H1 (cell line): ENCODE measurements at regions not wholly inside any gene's neighbourhood (a gene's known extent, or its start where the extent isn't known, plus 50 kb on each side); places are given as distances from the start of the nearest gene placed in this dataset.
A peak's percentile ranks its signal among the peaks of the same experiment; 100 is the strongest.
"Not testable (repeated sequence)": the region's sequence is repeated elsewhere in the genome, so short reads cannot be mapped to it uniquely, and the experiment has no call there.

Experiments used
- CTCF ChIA-PET: fragments of 300-600 bp; sonication (Branson Sonifier 250); formaldehyde crosslinking; loops from one replicate; lab custom pipeline; 2021; ENCODE audit not compliant: partially characterized antibody; lab: Charles Lee
- POLR2A ChIA-PET: fragments of 300-600 bp; sonication (Branson Sonifier 250); formaldehyde crosslinking; loops from one replicate; lab custom pipeline; 2021; ENCODE audit warnings: inconsistent platforms; ENCODE audit not compliant: partially characterized antibody; lab: Charles Lee
- DNase-seq, 2 experiments: peaks; one replicate each; pipeline versions ENCODE4 v3.0.0 to v3.0.0-alpha.2; 2010 to 2022; ENCODE audit warnings: low spot score in 2 of 2, low read depth in 1 of 2, mixed read lengths in 1 of 2
- FAIRE-seq: peaks from 2 replicates; lab custom pipeline; 2011; peaks lifted over from hg19 to GRCh38; lab: Jason Lieb, UNC
- H2AFZ ChIP-seq: 2 replicates; pipeline ENCODE4 v1.8.1; 2012; ENCODE audit warnings: low read length, inconsistent platforms
- H2AK5ac ChIP-seq: 2 replicates; pipeline ENCODE4 v1.6.1; 2013; ENCODE audit warnings: low read depth, low read length
- H2BK120ac ChIP-seq: replicated peaks from 2 replicates; pipeline ENCODE3; 2013; ENCODE audit warnings: low read depth, low read length, inconsistent platforms
- H2BK12ac ChIP-seq: 2 replicates; pipeline ENCODE4 v1.6.1; 2013; ENCODE audit warnings: low read depth, low read length
- H2BK15ac ChIP-seq: 2 replicates; pipeline ENCODE4 v1.6.1; 2013; ENCODE audit warnings: low read length
- H2BK20ac ChIP-seq: 2 replicates; pipeline ENCODE4 v1.6.1; 2013; ENCODE audit warnings: low read length
- H2BK5ac ChIP-seq: 2 replicates; pipeline ENCODE4 v1.6.1; 2013; ENCODE audit warnings: low read depth, low read length
- H3K14ac ChIP-seq: 2 replicates; pipeline ENCODE4 v1.6.1; 2013; ENCODE audit warnings: inconsistent platforms; ENCODE audit not compliant: insufficient read length
- H3K18ac ChIP-seq: 2 replicates; pipeline ENCODE4 v1.6.1; 2013; ENCODE audit warnings: low read length; ENCODE audit errors: extremely low read depth
- H3K23ac ChIP-seq: 2 replicates; pipeline ENCODE4 v1.6.1; 2013; ENCODE audit warnings: inconsistent platforms; ENCODE audit not compliant: insufficient read length
- H3K23me2 ChIP-seq: 2 replicates; pipeline ENCODE4 v1.6.1; 2013; ENCODE audit warnings: low read depth, low read length
- H3K27ac ChIP-seq: 2 replicates; pipeline ENCODE4 v1.6.1; 2011; ENCODE audit warnings: low read depth, low read length, inconsistent platforms
- H3K27me3 ChIP-seq, 4 experiments: replicated peaks in 1 of 4; 1 replicate in 1 of 4; 2 replicates in 3 of 4; pipeline versions ENCODE4 v1.6.1 to v1.8.1; 2011 to 2013; ENCODE audit warnings: low read length in 3 of 4, mild to moderate bottlenecking in 3 of 4, inconsistent platforms in 2 of 4, mixed read lengths in 2 of 4, moderate library complexity in 1 of 4; ENCODE audit not compliant: control insufficient read depth in 3 of 4, insufficient read depth in 3 of 4; ENCODE audit errors: extremely low read depth in 1 of 4
- H3K36me3 ChIP-seq, 4 experiments: 2 replicates each; pipeline versions ENCODE4 v1.6.1 to v1.8.1; 2011 to 2013; ENCODE audit warnings: mild to moderate bottlenecking in 4 of 4, low read length in 3 of 4, moderate library complexity in 2 of 4, control low read depth in 1 of 4, inconsistent platforms in 1 of 4; ENCODE audit not compliant: insufficient read depth in 4 of 4, control insufficient read depth in 2 of 4
- H3K4ac ChIP-seq: replicated peaks from 2 replicates; pipeline ENCODE3; 2013; ENCODE audit warnings: low read length, low read depth, mixed read lengths, inconsistent platforms; ENCODE audit not compliant: insufficient read length
- H3K4me1 ChIP-seq, 4 experiments: replicated peaks in 1 of 4; 1 replicate in 1 of 4; 2 replicates in 3 of 4; pipeline versions ENCODE4 v1.6.1 to v1.8.1; 2011 to 2013; ENCODE audit warnings: low read length in 3 of 4, inconsistent platforms in 2 of 4, mixed read lengths in 1 of 4; ENCODE audit not compliant: insufficient read depth in 4 of 4, control insufficient read depth in 3 of 4
- H3K4me2 ChIP-seq, 2 experiments: 2 replicates each; pipeline versions ENCODE4 v1.6.1 to v1.8.1; 2011 to 2013; ENCODE audit warnings: low read depth in 2 of 2, low read length in 2 of 2, control low read depth in 1 of 2, inconsistent platforms in 1 of 2, mild to moderate bottlenecking in 1 of 2; ENCODE audit not compliant: insufficient read depth in 1 of 2
- H3K4me3 ChIP-seq, 4 experiments: fragments of 200-600, 300-600 bp in 1 of 4; sonication (generic), shearing (Covaris generic), sonication (Bioruptor Twin) in 1 of 4; 2 replicates each; pipeline versions ENCODE4 v1.5.1 to v1.8.1; 2011 to 2016; ENCODE audit warnings: low read length in 4 of 4, low read depth in 3 of 4, control low read depth in 2 of 4, inconsistent platforms in 2 of 4, mild to moderate bottlenecking in 2 of 4, mixed read lengths in 1 of 4, moderate library complexity in 1 of 4; ENCODE audit not compliant: insufficient read depth in 2 of 4; ENCODE audit errors: extremely low read depth in 1 of 4
- H3K56ac ChIP-seq: replicated peaks from 2 replicates; pipeline ENCODE3; 2013; ENCODE audit warnings: low read depth, mild to moderate bottlenecking, mixed read lengths, low read length, inconsistent platforms; ENCODE audit not compliant: insufficient read length
- H3K79me1 ChIP-seq: 2 replicates; pipeline ENCODE4 v1.6.1; 2013; ENCODE audit warnings: low read depth, low read length, control low read depth
- H3K79me2 ChIP-seq, 2 experiments: 2 replicates each; pipeline versions ENCODE4 v1.6.1 to v1.8.1; 2012 to 2013; ENCODE audit warnings: low read length in 2 of 2, mild to moderate bottlenecking in 2 of 2, inconsistent platforms in 1 of 2; ENCODE audit not compliant: insufficient read depth in 2 of 2, control insufficient read depth in 1 of 2
- H3K9ac ChIP-seq, 4 experiments: replicated peaks in 1 of 4; 1 replicate in 1 of 4; 2 replicates in 3 of 4; pipeline versions ENCODE4 v1.6.1 to v1.8.1; 2011 to 2013; ENCODE audit warnings: low read depth in 3 of 4, low read length in 3 of 4, control low read depth in 2 of 4, mild to moderate bottlenecking in 2 of 4, moderate library complexity in 2 of 4, inconsistent platforms in 1 of 4; ENCODE audit errors: extremely low read depth in 1 of 4
- H3K9me3 ChIP-seq, 2 experiments: 2 replicates each; pipeline versions ENCODE4 v1.6.1 to v1.8.1; 2012 to 2013; ENCODE audit warnings: mild to moderate bottlenecking in 2 of 2, moderate library complexity in 2 of 2, control low read depth in 1 of 2, inconsistent platforms in 1 of 2, low read depth in 1 of 2, low read length in 1 of 2, mixed read lengths in 1 of 2; ENCODE audit not compliant: insufficient read depth in 2 of 2
- H4K20me1 ChIP-seq, 2 experiments: replicated peaks in 1 of 2; 2 replicates each; pipeline versions ENCODE3 to v1.8.1; 2011 to 2013; ENCODE audit warnings: inconsistent platforms in 2 of 2, low read length in 2 of 2, mild to moderate bottlenecking in 1 of 2; ENCODE audit not compliant: insufficient read depth in 2 of 2, control insufficient read depth in 1 of 2
- H4K5ac ChIP-seq: 2 replicates; pipeline ENCODE4 v1.6.1; 2013; ENCODE audit warnings: low read length, low read depth, mixed read lengths, inconsistent platforms; ENCODE audit not compliant: insufficient read length
- H4K8ac ChIP-seq: 2 replicates; pipeline ENCODE4 v1.8.0; 2013; ENCODE audit warnings: mild to moderate bottlenecking, moderate library complexity, low read length, inconsistent platforms; ENCODE audit not compliant: insufficient read depth; ENCODE audit errors: extremely low read depth
- H4K91ac ChIP-seq: replicated peaks from 2 replicates; pipeline ENCODE3; 2013; ENCODE audit warnings: low read length, mixed read lengths, inconsistent platforms; ENCODE audit not compliant: insufficient read length
- WGBS, 2 experiments: shearing (Covaris generic) in 1 of 2; methylation state at CpG; one replicate each; pipeline versions ENCODE4 v1.1.6 to v1.1.7; 2013 to 2015; ENCODE audit warnings: low lambda C conversion rate in 2 of 2, mixed read lengths in 2 of 2, inconsistent platforms in 1 of 2, low coverage in 1 of 2, missing lambda C conversion rate in 1 of 2; ENCODE audit not compliant: insufficient replicate concordance in 2 of 2, insufficient coverage in 1 of 2, insufficient read length in 1 of 2; ENCODE audit errors: extremely low coverage in 1 of 2, missing lambda C conversion rate in 1 of 2; 5-methylcytosine and 5-hydroxymethylcytosine counted together

DNA sequence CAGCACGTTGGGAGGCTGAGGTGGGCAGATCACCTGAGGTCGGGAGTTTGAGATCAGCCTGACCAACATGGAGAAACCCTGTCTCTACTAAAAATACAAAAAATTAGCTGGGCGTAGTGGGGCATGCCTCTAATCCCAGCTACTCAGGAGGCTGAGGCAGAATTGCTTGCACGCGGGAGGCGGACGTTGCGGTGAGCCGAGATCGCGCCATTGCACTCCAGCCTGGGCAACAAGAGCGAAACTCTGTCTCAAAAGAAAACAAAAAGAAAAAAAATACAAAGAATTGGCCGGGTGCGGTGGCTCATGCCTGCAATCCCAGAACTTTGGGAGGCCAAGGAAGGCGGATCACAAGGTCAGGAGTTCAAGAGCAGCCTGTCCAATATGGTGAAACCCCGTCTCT, 90.8 kb downstream of the LARP7 start:
- H4K8ac ChIP-seq, H3K9ac ChIP-seq, H2BK15ac ChIP-seq, H3K27ac ChIP-seq, H3K4me3 ChIP-seq, H3K4me1 ChIP-seq, H4K20me1 ChIP-seq, H2BK20ac ChIP-seq, H3K14ac ChIP-seq, H3K4me2 ChIP-seq, H2BK12ac ChIP-seq, H3K56ac ChIP-seq, H3K27me3 ChIP-seq, H3K79me1 ChIP-seq, H2BK120ac ChIP-seq, H3K9me3 ChIP-seq, FAIRE-seq, H3K23ac ChIP-seq, H2AK5ac ChIP-seq, H3K23me2 ChIP-seq, H4K5ac ChIP-seq, H3K4ac ChIP-seq, H2AFZ ChIP-seq, H4K91ac ChIP-seq, H3K36me3 ChIP-seq: not testable (repeated sequence)
- Histone ChIP-seq H3K18ac (peak overlapping the region; percentile 22; the same call in 1 of the 2 replicates), H3K79me2 (peaks cover 0 to 31% of the 10 kb centered on the region in 2 experiments; a peak in 2 of 4 replicates), H2BK5ac (peak overlapping the region; percentile 44; the same call in 1 of the 2 replicates)
- WGBS, 2 experiments: 92% methylated on average over 16 of the region's 16 CpGs; no CpG with 5 or more reads in 1 of the 2 experiments
- CTCF ChIA-PET: interaction anchor here (0.6 to 1.1 kb wide), 2 partner anchors 17 to 46 kb away, joined by 3 read pairs; no protein-coding TSS in a partner anchor
- POLR2A ChIA-PET: interaction anchor here (1.0 to 2.4 kb wide), 4 partner anchors 8 to 82 kb away, joined by 3 to 9 read pairs (median 6); no protein-coding TSS in a partner anchor
- DNase-seq: peak in 1 of 2 experiments; percentile 39
